ENCODE measurements at regions not wholly inside any gene's neighbourhood (a gene's known extent, or its start where the extent isn't known, plus 50 kb on each side); places are given as distances from the start of the nearest gene placed in this dataset.

DNA sequence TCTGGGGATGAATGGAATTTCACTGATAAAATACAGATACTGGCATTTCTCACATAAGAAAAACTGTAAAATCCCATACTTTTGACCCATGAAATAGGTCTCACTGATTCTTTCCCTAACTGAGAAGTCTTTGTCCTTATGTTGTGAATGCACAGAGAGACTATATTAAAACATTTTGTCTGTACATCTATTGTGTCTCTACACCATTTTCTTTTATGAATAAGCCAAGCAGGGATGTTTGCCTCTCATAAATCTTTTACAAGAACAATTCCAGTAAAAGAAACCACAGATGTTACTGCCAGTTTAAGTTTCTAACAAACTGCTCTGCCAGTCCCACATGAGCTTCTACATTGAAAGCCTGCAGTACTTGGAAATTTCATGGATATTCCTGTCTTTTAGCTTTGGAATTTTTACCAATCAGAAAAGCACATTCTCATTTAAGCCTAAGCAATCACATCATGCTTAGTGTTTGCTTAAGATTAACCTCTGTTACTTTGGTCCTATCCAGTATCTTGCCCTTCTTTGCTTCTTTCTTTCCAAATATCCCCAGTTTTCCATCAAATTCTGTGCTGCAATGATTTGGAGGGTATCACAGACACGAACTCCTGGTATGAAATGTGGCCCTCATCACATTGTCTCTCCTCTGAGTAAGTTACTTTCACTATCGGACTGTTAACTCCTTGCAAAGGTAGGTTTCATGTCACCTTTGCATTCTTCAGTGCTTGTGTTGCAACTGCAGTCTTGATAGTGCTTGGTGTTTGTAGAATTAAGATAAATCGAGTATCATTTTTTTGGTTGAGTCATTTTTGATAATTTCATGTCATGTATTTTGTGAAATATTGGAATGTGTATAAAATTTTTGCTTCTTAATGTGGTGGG is 415.1 kb upstream of the ADAMTSL1 start:
- no peak overlapping the region for H3K9ac ChIP-seq (ENCODE audit: extremely low read depth, insufficient read length, low read length)
- H3K79me1 ChIP-seq (ENCODE audit: insufficient read depth, low read depth, low read length, poor library complexity, severe bottlenecking): no peaks in the 10 kb centered on the region
- no peak overlapping the region for H4K5ac ChIP-seq (ENCODE audit: insufficient read length, low read depth, low read length)
- H3K23ac ChIP-seq (ENCODE audit: insufficient read length, low read depth, low read length): no peak overlapping the region
- H3K9me3 ChIP-seq (ENCODE audit: control insufficient read depth, low read depth, low read length): no peaks in the 10 kb centered on the region
- no peak overlapping the region for H2BK15ac ChIP-seq (ENCODE audit: low read depth, low read length)
- H3K4ac ChIP-seq (ENCODE audit: low read depth, low read length): no peak overlapping the region
- no peak for DNase-seq
- no peaks in the 10 kb centered on the region for H4K20me1 ChIP-seq (ENCODE audit: control insufficient read depth, insufficient read depth, insufficient read length)
- no peaks in the 10 kb centered on the region for H3K27me3 ChIP-seq (ENCODE audit: insufficient read depth, low read length)
- H3K4me3 Mint-ChIP-seq: no peak overlapping the region
- H2AFZ ChIP-seq (ENCODE audit: low read length): no peak overlapping the region
- H3K4me2 ChIP-seq (ENCODE audit: insufficient read depth, insufficient read length, low read length): no peak overlapping the region
- H3K14ac ChIP-seq (ENCODE audit: insufficient read depth, low read length): no peak overlapping the region
- H3K23me2 ChIP-seq (ENCODE audit: insufficient read length, low read depth, low read length, poor library complexity, severe bottlenecking): no peaks in the 10 kb centered on the region
- no peak overlapping the region for H3T11ph ChIP-seq (ENCODE audit: low read length)
- H2BK120ac ChIP-seq (ENCODE audit: low read depth, low read length, poor library complexity, severe bottlenecking): no peak overlapping the region
- no peaks in the 10 kb centered on the region for H3K4me1 ChIP-seq (ENCODE audit: insufficient read depth, low read length)
- H3K27ac ChIP-seq (ENCODE audit: insufficient read length, low read depth, low read length): no peak overlapping the region
- no peak overlapping the region for H4K8ac ChIP-seq (replicated peaks; ENCODE audit: insufficient read length, low read depth, low read length)
- no peak overlapping the region for H4K91ac ChIP-seq (ENCODE audit: insufficient read length, low read depth, low read length)
- no peaks in the 10 kb centered on the region for H3K4me1 Mint-ChIP-seq
- H2BK20ac ChIP-seq (ENCODE audit: low read depth, low read length, poor library complexity, severe bottlenecking): no peak overlapping the region
- H3K27me3 Mint-ChIP-seq (ENCODE audit: low read depth): no peaks in the 10 kb centered on the region; the same call in 1 of the 2 replicates
- H2BK12ac ChIP-seq (ENCODE audit: insufficient read length, low read depth, low read length): no peak overlapping the region
- TF ChIP-seq, protein P1, sequence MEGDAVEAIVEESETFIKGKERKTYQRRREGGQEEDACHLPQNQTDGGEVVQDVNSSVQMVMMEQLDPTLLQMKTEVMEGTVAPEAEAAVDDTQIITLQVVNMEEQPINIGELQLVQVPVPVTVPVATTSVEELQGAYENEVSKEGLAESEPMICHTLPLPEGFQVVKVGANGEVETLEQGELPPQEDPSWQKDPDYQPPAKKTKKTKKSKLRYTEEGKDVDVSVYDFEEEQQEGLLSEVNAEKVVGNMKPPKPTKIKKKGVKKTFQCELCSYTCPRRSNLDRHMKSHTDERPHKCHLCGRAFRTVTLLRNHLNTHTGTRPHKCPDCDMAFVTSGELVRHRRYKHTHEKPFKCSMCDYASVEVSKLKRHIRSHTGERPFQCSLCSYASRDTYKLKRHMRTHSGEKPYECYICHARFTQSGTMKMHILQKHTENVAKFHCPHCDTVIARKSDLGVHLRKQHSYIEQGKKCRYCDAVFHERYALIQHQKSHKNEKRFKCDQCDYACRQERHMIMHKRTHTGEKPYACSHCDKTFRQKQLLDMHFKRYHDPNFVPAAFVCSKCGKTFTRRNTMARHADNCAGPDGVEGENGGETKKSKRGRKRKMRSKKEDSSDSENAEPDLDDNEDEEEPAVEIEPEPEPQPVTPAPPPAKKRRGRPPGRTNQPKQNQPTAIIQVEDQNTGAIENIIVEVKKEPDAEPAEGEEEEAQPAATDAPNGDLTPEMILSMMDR (conservative IDR thresholded peaks at IDR 0.05): no peak
- H3K36me3 Mint-ChIP-seq (ENCODE audit: insufficient read depth in 1 of 3, low read depth in 3 of 3): no peaks in the 10 kb centered on the region
- no peaks in the 10 kb centered on the region for H3K79me2 ChIP-seq (ENCODE audit: insufficient read depth, low read length)
- H3K27ac Mint-ChIP-seq: no peak overlapping the region
- H3K56ac ChIP-seq (ENCODE audit: insufficient read length, low read depth, low read length): no peak overlapping the region
- no peak overlapping the region for H2AK5ac ChIP-seq (ENCODE audit: insufficient read length, low read length)
- no peaks in the 10 kb centered on the region for H3K9me3 Mint-ChIP-seq
- no CpG with 5 or more reads among the region's 3 CpGs for WGBS (ENCODE audit: extremely low coverage, insufficient read length, low lambda C conversion rate)
- H3K18ac ChIP-seq (ENCODE audit: insufficient read length, low read depth, low read length): no peak overlapping the region
- no peak overlapping the region for H2BK5ac ChIP-seq (ENCODE audit: insufficient read length, low read length)
